ENCODE measurements at regions not wholly inside any gene's neighbourhood (a gene's known extent, or its start where the extent isn't known, plus 50 kb on each side); places are given as distances from the start of the nearest gene placed in this dataset.

DNA sequence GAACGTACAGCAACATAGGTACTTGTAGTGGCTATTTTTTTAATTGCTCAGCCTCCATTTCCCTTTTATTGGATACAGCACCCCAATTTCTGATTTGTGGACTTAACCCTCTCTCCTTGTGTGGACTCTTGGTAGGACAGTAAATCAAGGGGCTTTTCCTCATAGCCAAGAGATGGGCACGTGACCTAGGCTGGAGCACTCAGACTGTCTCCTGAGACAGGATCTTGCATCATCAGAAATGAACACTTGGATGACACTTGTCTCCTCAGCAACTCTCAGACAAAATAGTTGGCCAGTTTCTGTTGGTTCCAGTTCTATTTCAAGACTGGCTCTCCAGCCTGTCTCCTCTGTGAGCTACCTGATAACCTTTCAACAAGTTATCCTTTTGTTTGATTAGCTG is 112.9 kb upstream of the ZNF678 start:
- Mint-ChIP-seq H3K4me1 (ENCODE audit: unreplicated experiment) (peaks cover 7% of the 10 kb centered on the region), H3K27ac (ENCODE audit: unreplicated experiment) (no peak overlapping the region), H3K9me3 (ENCODE audit: unreplicated experiment) (no peaks in the 10 kb centered on the region), H3K36me3 (ENCODE audit: unreplicated experiment) (no peaks in the 10 kb centered on the region), H3K27me3 (ENCODE audit: unreplicated experiment) (peaks cover 39% of the 10 kb centered on the region), H3K4me3 (ENCODE audit: unreplicated experiment) (no peak overlapping the region)
- TF ChIP-seq, protein P1, sequence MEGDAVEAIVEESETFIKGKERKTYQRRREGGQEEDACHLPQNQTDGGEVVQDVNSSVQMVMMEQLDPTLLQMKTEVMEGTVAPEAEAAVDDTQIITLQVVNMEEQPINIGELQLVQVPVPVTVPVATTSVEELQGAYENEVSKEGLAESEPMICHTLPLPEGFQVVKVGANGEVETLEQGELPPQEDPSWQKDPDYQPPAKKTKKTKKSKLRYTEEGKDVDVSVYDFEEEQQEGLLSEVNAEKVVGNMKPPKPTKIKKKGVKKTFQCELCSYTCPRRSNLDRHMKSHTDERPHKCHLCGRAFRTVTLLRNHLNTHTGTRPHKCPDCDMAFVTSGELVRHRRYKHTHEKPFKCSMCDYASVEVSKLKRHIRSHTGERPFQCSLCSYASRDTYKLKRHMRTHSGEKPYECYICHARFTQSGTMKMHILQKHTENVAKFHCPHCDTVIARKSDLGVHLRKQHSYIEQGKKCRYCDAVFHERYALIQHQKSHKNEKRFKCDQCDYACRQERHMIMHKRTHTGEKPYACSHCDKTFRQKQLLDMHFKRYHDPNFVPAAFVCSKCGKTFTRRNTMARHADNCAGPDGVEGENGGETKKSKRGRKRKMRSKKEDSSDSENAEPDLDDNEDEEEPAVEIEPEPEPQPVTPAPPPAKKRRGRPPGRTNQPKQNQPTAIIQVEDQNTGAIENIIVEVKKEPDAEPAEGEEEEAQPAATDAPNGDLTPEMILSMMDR (IDR thresholded peaks at IDR 0.05), result no peak
- DNase-seq (ENCODE audit: extremely low spot score, unreplicated experiment), result no peak

DNA sequence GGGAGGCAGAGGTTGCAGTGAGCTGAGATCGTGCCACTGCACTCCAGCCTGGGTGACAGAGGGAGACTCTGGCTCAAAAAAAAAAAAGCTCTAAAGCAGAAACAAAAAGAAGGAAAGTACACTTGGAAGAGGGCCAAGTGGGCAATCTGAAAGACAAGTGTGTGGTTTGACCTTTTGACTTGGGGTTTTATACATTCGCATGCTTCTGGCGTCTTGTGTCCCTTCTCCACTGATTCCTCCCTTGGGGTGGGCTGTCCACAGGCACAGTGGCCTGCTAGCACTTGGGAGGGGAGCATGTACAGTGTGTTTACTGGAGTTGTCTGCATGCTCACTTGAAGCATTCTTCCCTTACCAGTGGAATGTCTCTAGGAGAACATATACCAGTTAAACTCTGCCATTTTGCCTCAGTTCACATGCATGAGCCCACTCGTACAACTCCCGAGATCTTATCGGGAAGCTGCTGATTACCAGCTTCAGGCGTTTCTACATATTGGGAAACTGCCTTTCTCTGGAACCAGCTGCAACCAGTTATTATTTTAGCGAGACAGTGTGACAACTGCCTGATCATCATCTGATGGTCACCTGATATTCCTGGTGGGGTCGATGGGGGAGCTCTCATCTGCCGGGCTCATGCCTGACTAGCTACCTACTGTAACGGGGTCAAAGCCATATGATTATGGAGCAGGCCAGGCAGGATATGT is 113.5 kb upstream of the ZNF678 start:
- DNase-seq (ENCODE audit: extremely low spot score, unreplicated experiment), result no peak
- Mint-ChIP-seq H3K4me1 (ENCODE audit: unreplicated experiment) (peaks cover 7% of the 10 kb centered on the region), H3K27ac (ENCODE audit: unreplicated experiment) (no peak overlapping the region), H3K4me3 (ENCODE audit: unreplicated experiment) (no peak overlapping the region), H3K36me3 (ENCODE audit: unreplicated experiment) (no peaks in the 10 kb centered on the region), H3K27me3 (ENCODE audit: unreplicated experiment) (peaks cover 33% of the 10 kb centered on the region), H3K9me3 (ENCODE audit: unreplicated experiment) (no peaks in the 10 kb centered on the region)
- TF ChIP-seq, protein P1 (IDR thresholded peaks at IDR 0.05), result no peak

DNA sequence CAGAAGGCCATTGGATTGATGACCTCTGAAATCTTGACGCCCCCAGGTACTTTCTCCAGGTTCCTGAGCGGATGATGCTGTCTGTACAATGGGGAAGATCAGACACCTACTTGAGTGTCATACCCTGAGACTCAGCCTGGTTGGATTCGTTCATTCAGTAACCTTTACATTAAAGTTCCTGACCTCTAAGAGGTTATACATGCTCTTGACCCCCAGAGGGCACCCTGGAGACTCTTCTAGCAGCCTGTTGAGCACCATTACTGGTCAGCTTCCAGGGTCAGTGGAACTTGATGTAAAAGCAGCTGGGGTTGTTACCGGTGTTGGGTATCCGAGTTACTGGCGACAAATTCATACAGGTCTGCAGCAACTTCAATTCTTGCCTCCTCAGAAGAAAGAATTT is 114.3 kb upstream of the ZNF678 start:
- Mint-ChIP-seq H3K4me1 (ENCODE audit: unreplicated experiment) (peaks cover 7% of the 10 kb centered on the region), H3K9me3 (ENCODE audit: unreplicated experiment) (no peaks in the 10 kb centered on the region), H3K27ac (ENCODE audit: unreplicated experiment) (no peak overlapping the region), H3K36me3 (ENCODE audit: unreplicated experiment) (no peaks in the 10 kb centered on the region), H3K27me3 (ENCODE audit: unreplicated experiment) (peaks cover 25% of the 10 kb centered on the region), H3K4me3 (ENCODE audit: unreplicated experiment) (no peak overlapping the region)
- DNase-seq (ENCODE audit: extremely low spot score, unreplicated experiment), result no peak
- TF ChIP-seq, protein P1 (IDR thresholded peaks at IDR 0.05), result peak; percentile 28

DNA sequence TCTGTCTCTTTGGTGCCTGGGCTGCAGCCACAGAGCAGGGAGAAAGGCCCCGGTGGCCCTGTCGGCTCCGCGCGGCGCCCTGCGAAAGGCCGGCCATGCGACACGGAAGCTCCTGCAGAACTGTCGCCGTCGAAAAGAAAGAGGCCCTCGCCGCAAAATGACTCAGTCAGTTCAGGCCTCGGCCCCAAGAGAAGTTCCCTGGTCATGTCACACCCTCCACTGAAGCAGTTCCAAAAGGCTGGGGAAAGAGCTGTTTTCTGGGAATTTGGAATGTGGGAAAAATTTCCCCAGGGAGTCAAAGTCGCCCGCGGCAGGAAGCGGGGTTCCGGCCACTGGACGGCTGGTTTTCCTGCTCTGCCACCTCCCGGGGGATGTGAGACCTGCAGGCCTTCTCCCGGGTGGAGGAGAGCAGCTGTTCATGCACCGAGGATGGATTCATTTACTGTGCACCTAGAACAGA is 115.8 kb upstream of the ZNF678 start:
- Mint-ChIP-seq H3K36me3 (ENCODE audit: unreplicated experiment) (no peaks in the 10 kb centered on the region), H3K9me3 (ENCODE audit: unreplicated experiment) (no peaks in the 10 kb centered on the region), H3K27ac (ENCODE audit: unreplicated experiment) (no peak overlapping the region), H3K4me3 (ENCODE audit: unreplicated experiment) (no peak overlapping the region), H3K4me1 (ENCODE audit: unreplicated experiment) (peaks cover 7% of the 10 kb centered on the region), H3K27me3 (ENCODE audit: unreplicated experiment) (peaks cover 19% of the 10 kb centered on the region)
- TF ChIP-seq, protein P1 (IDR thresholded peaks at IDR 0.05), result peak; percentile 58
- DNase-seq (ENCODE audit: extremely low spot score, unreplicated experiment), result no peak

DNA sequence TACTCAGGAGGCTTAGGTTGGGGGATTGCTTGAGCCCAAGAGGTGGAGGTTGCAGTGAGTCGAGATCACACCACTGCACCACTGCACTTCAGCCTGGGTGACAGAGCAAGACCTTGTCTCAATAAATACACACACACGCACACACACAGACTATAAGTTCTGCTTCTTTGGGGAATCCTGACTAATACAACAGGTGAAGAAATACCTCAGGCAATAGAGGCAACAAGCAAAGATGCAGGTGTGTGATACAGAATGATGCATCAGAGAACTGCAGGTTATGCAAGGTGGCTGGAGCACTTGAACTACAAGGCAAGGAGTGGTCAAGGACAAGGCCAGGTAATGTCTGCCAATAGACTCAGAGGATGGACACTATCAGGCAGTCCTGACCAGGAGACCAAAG is 117.6 kb upstream of the ZNF678 start:
- H3K36me3 Mint-ChIP-seq (ENCODE audit: unreplicated experiment), result no peaks in the 10 kb centered on the region
- peaks cover 8% of the 10 kb centered on the region for H3K27me3 Mint-ChIP-seq (ENCODE audit: unreplicated experiment)
- H3K9me3 Mint-ChIP-seq (ENCODE audit: unreplicated experiment), result no peaks in the 10 kb centered on the region
- TF ChIP-seq, protein P1 (IDR thresholded peaks at IDR 0.05), result no peak
- H3K27ac Mint-ChIP-seq (ENCODE audit: unreplicated experiment), result no peak overlapping the region
- peaks cover 11% of the 10 kb centered on the region for H3K4me1 Mint-ChIP-seq (ENCODE audit: unreplicated experiment)
- H3K4me3 Mint-ChIP-seq (ENCODE audit: unreplicated experiment), result no peak overlapping the region
- DNase-seq (ENCODE audit: extremely low spot score, unreplicated experiment), result no peak

All from osteocyte (in vitro differentiated cells).